Inflammatory macrophage treated with lipopolysaccharide for 4 hours (primary cell): ENCODE measurements at regions not wholly inside any gene's neighbourhood (a gene's known extent, or its start where the extent isn't known, plus 50 kb on each side); places are given as distances from the start of the nearest gene placed in this dataset.

Experiments used
- DNase-seq: peaks from one replicate; pipeline ENCODE4 v3.0.0-alpha.2; 2020

DNA sequence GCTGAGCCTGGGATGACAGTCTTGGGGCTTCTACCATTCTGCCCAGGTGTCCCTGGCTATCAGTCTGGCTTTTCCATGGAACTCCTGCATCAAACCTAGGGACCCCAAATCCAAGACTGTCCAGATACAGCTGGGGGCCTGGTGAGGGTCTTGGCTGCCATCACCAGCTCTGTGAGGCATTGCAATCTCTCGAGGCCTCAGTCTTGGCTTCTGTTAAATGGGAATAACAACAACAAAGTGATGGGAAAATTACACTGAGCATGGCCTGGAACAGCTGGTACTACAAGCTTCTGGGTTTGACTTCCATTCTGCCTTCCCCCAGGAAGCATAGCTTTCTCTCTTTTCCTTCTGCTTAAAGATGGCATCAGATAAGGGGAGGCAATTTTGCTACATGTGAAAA is 50.0 kb upstream of the LCTL start:
- no peak for DNase-seq

GRCh38 chr15:66617137-66618090 is 51.6 kb upstream of the LCTL start:
- peak; percentile 88 for DNase-seq

DNA sequence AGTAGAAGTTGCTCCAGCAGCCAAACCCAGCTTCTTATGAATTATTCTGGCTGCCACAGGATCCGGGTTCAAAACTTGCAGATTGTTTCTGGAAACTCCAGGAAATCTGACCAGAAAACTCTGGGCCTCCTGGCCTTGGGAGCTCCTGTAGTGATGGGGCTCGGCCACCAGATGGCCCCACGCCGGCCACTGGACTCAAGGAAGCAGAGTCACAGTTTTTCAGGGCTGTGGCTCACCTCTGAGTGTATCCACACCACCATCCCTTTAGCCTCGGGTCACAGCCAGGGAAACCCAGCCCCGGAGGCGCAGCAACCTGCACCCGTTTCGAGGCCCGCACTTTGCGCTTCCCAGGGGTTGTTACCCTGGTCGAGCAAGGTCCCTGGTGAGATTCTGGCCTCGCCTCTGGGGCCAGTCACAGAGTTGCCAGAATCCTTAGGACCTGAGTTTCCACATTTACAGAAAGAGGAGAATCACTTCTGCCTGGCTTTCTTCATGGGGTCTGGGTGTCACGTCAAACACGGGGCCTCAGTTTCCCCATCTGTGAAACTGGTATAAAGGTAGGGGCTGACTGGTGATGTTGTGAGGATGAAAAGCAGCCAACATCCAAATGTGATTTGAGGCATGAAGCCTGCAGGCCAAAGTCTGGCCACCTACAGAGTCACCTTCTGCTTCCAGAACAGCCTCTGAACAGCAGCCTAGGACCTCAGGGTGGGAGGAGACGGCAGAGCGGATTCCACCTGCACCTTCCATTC is 53.5 kb upstream of the LCTL start:
- DNase-seq, result peak; percentile 63

DNA sequence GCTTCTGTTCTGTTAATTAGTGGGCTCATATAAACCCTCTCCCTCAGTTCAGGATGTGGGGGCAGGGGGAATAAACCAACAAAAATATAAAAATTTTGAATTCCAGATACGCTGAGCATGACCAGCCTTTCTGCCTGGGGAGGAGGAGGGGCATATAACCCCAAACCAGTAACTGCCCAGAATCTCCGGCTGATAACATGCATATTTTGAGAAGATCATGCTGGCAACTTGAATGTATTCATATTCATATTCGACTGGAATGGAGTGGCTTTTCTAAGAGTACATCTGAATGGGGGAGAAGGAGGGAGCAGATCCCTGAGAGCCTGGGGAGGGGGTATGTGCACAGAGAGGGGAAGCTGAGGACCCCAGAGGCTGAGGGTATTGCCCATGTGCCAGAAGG is 54.5 kb upstream of the LCTL start:
- no peak for DNase-seq

- no peak for DNase-seq
Observed at GRCh38 chr15:66620744-66621344, 55.0 kb upstream of the LCTL start.

- DNase-seq, result no peak
Observed at GRCh38 chr15:66621491-66622467, 56.0 kb upstream of the LCTL start.

GRCh38 chr15:66622591-66623022 is 56.8 kb upstream of the LCTL start:
- DNase-seq, result peak; percentile 25

- DNase-seq, result peak; percentile 17
Observed at GRCh38 chr15:66623801-66624453, 58.1 kb upstream of the LCTL start.

- DNase-seq, result no peak
Observed at GRCh38 chr15:66625531-66625930, 59.7 kb upstream of the LCTL start.

GRCh38 chr15:66625974-66626373 is 60.2 kb upstream of the LCTL start:
- DNase-seq, result no peak

GRCh38 chr15:66628976-66629723 is 63.4 kb upstream of the LCTL start:
- DNase-seq, result no peak

- DNase-seq, result no peak
Observed at GRCh38 chr15:66629817-66630576, 64.2 kb upstream of the LCTL start.

- DNase-seq, result no peak
Observed at GRCh38 chr15:66630801-66631351, 65.1 kb upstream of the LCTL start.

GRCh38 chr15:66631616-66632263 is 65.9 kb upstream of the LCTL start:
- no peak for DNase-seq

DNA sequence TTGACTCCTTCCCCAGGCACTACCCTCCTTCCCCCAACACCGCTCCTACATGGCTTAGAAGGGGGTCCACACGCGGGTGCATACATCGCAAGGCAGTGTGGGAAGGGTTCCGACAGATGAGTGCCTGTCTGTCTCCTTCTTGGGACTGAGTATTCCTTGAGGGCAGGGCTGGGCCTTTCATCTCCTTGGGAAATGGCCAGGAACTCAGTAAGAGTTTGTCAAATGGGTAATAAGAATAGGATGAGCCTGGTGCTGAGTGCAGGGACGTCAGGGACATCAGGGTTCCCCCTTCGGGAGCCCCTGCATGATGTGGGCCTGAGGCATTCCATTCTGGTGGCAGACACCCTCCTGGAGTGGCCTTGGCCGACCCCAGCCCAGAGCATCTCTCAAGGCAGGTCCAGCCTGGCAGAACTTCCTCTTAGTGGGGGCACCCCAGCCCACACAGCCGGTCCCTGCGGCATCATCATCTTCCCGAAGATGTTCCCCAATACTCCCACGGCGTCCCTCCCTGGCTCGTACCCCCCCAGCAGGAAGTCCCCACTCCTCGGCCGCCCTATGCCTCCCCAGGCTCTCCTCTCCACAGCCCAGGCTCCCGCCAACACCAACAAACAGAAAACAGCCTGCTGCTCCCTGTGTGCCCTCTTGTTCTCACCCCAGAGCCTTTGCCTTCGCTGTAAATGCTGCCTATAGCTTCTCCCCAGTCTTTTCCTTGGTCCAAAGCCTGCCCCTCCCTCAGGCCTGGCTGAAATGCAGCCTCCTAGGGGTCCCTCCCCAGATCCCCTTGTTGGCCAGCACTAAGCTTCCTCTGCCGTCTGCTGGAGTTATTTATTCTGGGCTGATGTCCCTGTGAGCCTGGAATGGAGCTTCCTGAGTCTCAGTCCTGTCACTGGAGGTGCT is 67.5 kb upstream of the LCTL start:
- peak; percentile 33 for DNase-seq

DNA sequence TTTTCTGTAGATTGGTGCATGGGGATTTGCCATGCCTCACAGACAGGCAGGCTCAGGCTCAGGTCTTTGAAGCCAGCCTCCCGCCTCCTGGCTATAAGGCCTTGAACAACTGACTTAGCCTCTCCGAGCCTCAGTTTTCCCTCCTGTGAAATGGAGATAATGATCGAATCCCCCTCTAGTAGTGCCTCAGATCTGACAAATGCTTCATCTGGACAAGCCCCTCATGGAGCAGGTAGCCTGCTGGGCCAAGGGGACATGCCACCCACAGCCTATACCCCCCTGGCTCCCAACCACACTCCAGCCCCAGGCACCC is 68.1 kb upstream of the LCTL start:
- no peak for DNase-seq

GRCh38 chr15:66634540-66634939 is 67.5 kb upstream of the SMAD6 start:
- DNase-seq, result no peak

GRCh38 chr15:66635006-66635405 is 67.0 kb upstream of the SMAD6 start:
- no peak for DNase-seq
